Heart right ventricle (tissue), 16 donors: ENCODE measurements at regions not wholly inside any gene's neighbourhood (a gene's known extent, or its start where the extent isn't known, plus 50 kb on each side); places are given as distances from the start of the nearest gene placed in this dataset.

ENCODE experiments used
- ATAC-seq, 8 donors: fragments of 200-7000 bp; cut with Tn5 transposase; one replicate each; pipeline ENCODE4 v1.9.1; 2020; ENCODE audit warnings: mild to moderate bottlenecking in 8 of 8, moderate library complexity in 8 of 8, moderate number of reproducible peaks in 1 of 8
- DNase-seq, 2 donors: peaks; one replicate each; pipeline ENCODE4 v3.0.0-alpha.2; 2020
- H3K27ac ChIP-seq, 10 donors: fragments of 200-600 bp; sonication (generic) in 2 of 10; one replicate each; pipeline versions ENCODE4 v1.5.0 to v1.8.0; 2020 to 2022; ENCODE audit warnings: mild to moderate bottlenecking in 3 of 10
- H3K27me3 ChIP-seq, 7 donors: fragments of 200-600 bp; one replicate each; pipeline ENCODE4 v1.8.0; 2021 to 2022; ENCODE audit warnings: mild to moderate bottlenecking in 2 of 7
- H3K36me3 ChIP-seq, 9 donors: fragments of 200-600 bp; sonication (generic) in 1 of 9; one replicate each; pipeline versions ENCODE4 v1.5.0 to v1.8.0; 2020 to 2022; ENCODE audit warnings: mild to moderate bottlenecking in 2 of 9
- H3K4me1 ChIP-seq, 9 donors: fragments of 200-600 bp; sonication (generic) in 1 of 9; one replicate each; pipeline versions ENCODE4 v1.5.0 to v1.8.0; 2020 to 2022; ENCODE audit warnings: mild to moderate bottlenecking in 4 of 9
- H3K4me3 ChIP-seq, 10 donors: fragments of 200-600 bp; sonication (generic) in 2 of 10; one replicate each; pipeline versions ENCODE4 v1.5.0 to v1.8.0; 2020 to 2022; ENCODE audit warnings: mild to moderate bottlenecking in 7 of 10, moderate library complexity in 2 of 10
- H3K9me3 ChIP-seq, 11 donors: fragments of 200-600 bp in 10 of 11; sonication (generic) in 2 of 11; one replicate each; pipeline versions ENCODE4 v1.5.0 to v1.8.0; 2013 to 2022; ENCODE audit warnings: mild to moderate bottlenecking in 2 of 11, control low read depth in 1 of 11, moderate library complexity in 1 of 11
- CTCF ChIP-seq, 9 donors: fragments of 200-600 bp; sonication (generic) in 2 of 9; IDR thresholded peaks; one replicate each; pipeline versions ENCODE4 v1.5.0 to v1.8.0; 2021 to 2022; ENCODE audit warnings: antibody characterized with exemption in 9 of 9, mild to moderate bottlenecking in 5 of 9, moderate library complexity in 1 of 9
- WGBS, 2 donors: extraction: QIAGEN DNeasy Blood & Tissue Kit; methylation state at CpG; one replicate each; pipeline ENCODE4 v1.1.7; 2013; ENCODE audit warnings: inconsistent platforms in 1 of 2; 5-methylcytosine and 5-hydroxymethylcytosine counted together
- intact Hi-C, 10 donors: fragments of 100-400 bp; cut with DNase I; formaldehyde crosslinking; loops; one replicate each; pipeline versions ENCODE4 v1.11.1 to v1.14.2; 2022
- donor health status: Arrhythmogenic right ventricular cardiomyopathy.
- donor health status: ischemic (EF 13 %, LVEDD 7.1; RV severe dilation, severe dysfunction).
- donor health status: healthy with polysubstance abuse.
- donor health status: DM: no; HTN: yes; CAD: no.
- donor health status: DM: no; HTN: no; CAD: no.
- donor health status: ischemic (EF 25% LVEDD 6.9; RV normal size, moderate dysfunction).
- donor health status: ischemic (EF 25% LVEDD 5.7; RV mildly dilated, moderate dysfunction).
- donor health status: healthy.
- donor health status: DM: yes; HTN: yes; CAD: no.
- donor health status: Ischemic cardiomyopathy.
- donor health status: ischemic (EF 35%, LVEDD 5.7; RV mildly dilated, moderate dysfunction).
- donor health status: nonischemic (EF 11% LVEDD 7.7; RV severe dilation, severe dysfunction).
- donor health status: DM: yes; HTN: yes; CAD: no.
- donor health status: PGD.
- donor health status: ischemic (EF 29% LVEDD 5.4; RV normal size, mild dysfunction).
- donor health status: nonischemic (EF 23%, LVEDD 6.1; RV moderate dilation, normal function).

GRCh38 chr15:97858296-97858695, 102.2 kb upstream of the ARRDC4 start:
- DNase-seq = no peak
- TF ChIP-seq CTCF (IDR thresholded peaks at IDR 0.05) = no peak
- 75 to 86% methylated on average over 2 of the region's 2 CpGs for WGBS, 2 donors
- Histone ChIP-seq H3K27me3 (no peaks in the 10 kb centered on the region), H3K27ac (no peak overlapping the region), H3K4me1 (no peaks in the 10 kb centered on the region), H3K4me3 (no peak overlapping the region), H3K9me3 (peaks cover 0 to 8% (median 0%) of the 10 kb centered on the region in 11 donors), H3K36me3 (no peaks in the 10 kb centered on the region)
- ATAC-seq = no peak
- intact Hi-C loops = loop anchor here in 1 of 10 donors (10.0 kb wide), 1 partner anchor 63 kb away; no protein-coding TSS in a partner anchor

- H3K4me1 ChIP-seq = no peaks in the 10 kb centered on the region
- intact Hi-C loops = loop anchor here in 1 of 10 donors (10.0 kb wide), 1 partner anchor 87 kb away; no protein-coding TSS in a partner anchor
- peaks cover 0 to 3% (median 0%) of the 10 kb centered on the region in 11 donors for H3K9me3 ChIP-seq
- DNase-seq (no peak), ATAC-seq (no peak)
- no peak for TF ChIP-seq CTCF (IDR thresholded peaks at IDR 0.05)
- H3K4me3 ChIP-seq = no peak overlapping the region
- H3K27ac ChIP-seq = no peak overlapping the region
- H3K36me3 ChIP-seq = no peaks in the 10 kb centered on the region
- peaks cover 0 to 5% (median 0%) of the 10 kb centered on the region in 7 donors for H3K27me3 ChIP-seq
- WGBS, 2 donors = 61% methylated on average over 2 of the region's 2 CpGs
Observed at GRCh38 chr15:97861529-97862260, 98.8 kb upstream of the ARRDC4 start.

GRCh38 chr15:97866959-97867358, 93.5 kb upstream of the ARRDC4 start:
- Histone ChIP-seq H3K27me3 (peaks cover 0 to 5% (median 0%) of the 10 kb centered on the region in 7 donors), H3K4me3 (no peak overlapping the region), H3K4me1 (peaks cover 0 to 5% (median 0%) of the 10 kb centered on the region in 9 donors), H3K9me3 (peaks cover 0 to 2% (median 0%) of the 10 kb centered on the region in 11 donors), H3K36me3 (no peaks in the 10 kb centered on the region), H3K27ac (no peak overlapping the region)
- no peak for TF ChIP-seq CTCF (IDR thresholded peaks at IDR 0.05)
- WGBS, 2 donors = 71 to 75% methylated on average over 9 of the region's 9 CpGs
- no peak for DNase-seq
- ATAC-seq = peak in 1 of 8 donors; percentile 57
- intact Hi-C loops = loop anchor here in 1 of 10 donors (10.0 kb wide), 1 partner anchor 92 kb away; no protein-coding TSS in a partner anchor

GRCh38 chr15:97867870-97868269, 92.6 kb upstream of the ARRDC4 start:
- ATAC-seq = peak in 5 of 8 donors; percentile 38 to 83 (median 70)
- intact Hi-C loops = loop anchor here in 1 of 10 donors (10.0 kb wide), 1 partner anchor 93 kb away; no protein-coding TSS in a partner anchor

More at GRCh38 chr15:97867870-97868269, 92.6 kb upstream of the ARRDC4 start:
- Histone ChIP-seq H3K9me3 (no peaks in the 10 kb centered on the region), H3K36me3 (no peaks in the 10 kb centered on the region), H3K27ac (no peak overlapping the region), H3K4me1 (peaks cover 0 to 5% (median 0%) of the 10 kb centered on the region in 9 donors), H3K4me3 (no peak overlapping the region), H3K27me3 (peaks cover 0 to 5% (median 0%) of the 10 kb centered on the region in 7 donors)
- DNase-seq = no peak
- no peak for TF ChIP-seq CTCF (IDR thresholded peaks at IDR 0.05)
- 14 to 20% methylated on average over 4 of the region's 4 CpGs for WGBS, 2 donors
